AG04449 (cell line): ENCODE measurements at regions not wholly inside any gene's neighbourhood (a gene's known extent, or its start where the extent isn't known, plus 50 kb on each side); places are given as distances from the start of the nearest gene placed in this dataset.

ENCODE experiments used
- CTCF ChIA-PET: fragments of 350-600 bp; formaldehyde crosslinking; extraction: SDS; loops from one replicate; lab custom pipeline; 2021; ENCODE audit warnings: antibody characterized with exemption; lab: Yijun Ruan, JAX
- POLR2A ChIA-PET: fragments of 400-600, 350-600 bp; formaldehyde crosslinking; extraction: SDS; loops from one replicate; lab custom pipeline; 2020; ENCODE audit warnings: antibody characterized with exemption, inconsistent platforms; lab: Yijun Ruan, JAX
- DNase-seq: peaks from one replicate; pipeline ENCODE4 v3.0.0-alpha.2; 2010; ENCODE audit warnings: low read depth, low spot score
- H3K4me3 ChIP-seq: 2 replicates; pipeline ENCODE4 v1.5.1; 2011; ENCODE audit warnings: low read depth, mild to moderate bottlenecking, control low read depth, low read length
- CTCF ChIP-seq: IDR thresholded peaks from one replicate; pipeline ENCODE4 v1.5.1; 2011; ENCODE audit warnings: mild to moderate bottlenecking, moderate library complexity, low read length, control low read depth, inconsistent platforms; ENCODE audit not compliant: insufficient read depth; ENCODE audit errors: missing control alignments

GRCh38 chr15:87591582-87591981 lies 665.0 kb downstream of the NTRK3 start:
- H3K4me3 ChIP-seq: no peak overlapping the region
- TF ChIP-seq CTCF: no peak
- POLR2A ChIA-PET: no interaction called here
- no peak for DNase-seq
- CTCF ChIA-PET: interaction anchor here (0.6 kb wide), 1 partner anchor 1420 kb away, joined by 4 read pairs; no protein-coding TSS in a partner anchor

DNA sequence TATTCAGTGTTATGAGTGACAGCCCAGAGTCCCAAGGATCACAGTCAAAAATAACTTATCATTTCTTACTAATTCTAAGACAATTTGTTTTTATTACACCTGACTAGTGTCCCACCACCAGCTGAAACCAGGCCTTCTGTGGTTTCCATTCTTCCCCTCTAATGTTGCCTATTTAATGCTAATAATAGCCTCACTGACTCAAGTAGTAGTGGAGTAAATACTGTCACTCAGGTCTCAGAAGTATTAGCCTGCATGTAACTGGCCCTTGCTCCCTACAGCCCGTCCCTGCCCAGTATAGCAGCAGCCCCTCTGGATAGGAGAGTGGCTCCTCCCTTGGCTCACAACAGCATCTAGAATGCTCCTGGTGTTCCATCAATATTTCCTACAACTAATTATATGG lies 665.5 kb downstream of the NTRK3 start:
- no peak for TF ChIP-seq CTCF
- no peak for DNase-seq
- ChIA-PET POLR2A (no interaction called here), CTCF (no interaction called here)
- no peak overlapping the region for H3K4me3 ChIP-seq

GRCh38 chr15:87589134-87589533 lies 667.4 kb downstream of the NTRK3 start:
- ChIA-PET CTCF (no interaction called here), POLR2A (no interaction called here)
- H3K4me3 ChIP-seq: no peak overlapping the region
- TF ChIP-seq CTCF: no peak
- no peak for DNase-seq

- DNase-seq: no peak
- TF ChIP-seq CTCF: no peak
- ChIA-PET CTCF (no interaction called here), POLR2A (no interaction called here)
- H3K4me3 ChIP-seq: no peak overlapping the region
Measured at GRCh38 chr15:87582169-87582568, 674.4 kb downstream of the NTRK3 start.

DNA sequence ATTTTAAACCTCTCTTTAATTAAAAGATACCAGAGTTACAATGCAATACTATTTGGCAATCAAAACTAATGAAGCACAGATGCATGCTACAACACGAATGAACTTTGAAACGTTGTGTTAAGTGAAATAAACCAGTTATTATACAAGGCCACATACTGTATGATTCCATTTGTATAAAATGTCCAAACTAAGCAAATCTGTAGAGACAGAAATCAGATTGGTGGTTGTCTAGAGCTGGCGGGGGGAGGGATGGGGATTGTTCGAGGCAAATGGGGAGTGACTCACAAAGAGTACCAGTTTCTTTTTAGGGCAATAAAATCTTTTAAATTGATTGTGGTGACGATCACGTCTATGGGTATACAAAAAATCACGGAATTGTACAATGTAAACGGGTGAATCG lies 677.0 kb downstream of the NTRK3 start:
- ChIA-PET POLR2A (interaction anchor here (1.3 kb wide), 1 partner anchor 9 kb away, joined by 3 read pairs; no protein-coding TSS in a partner anchor), CTCF (no interaction called here)
- TF ChIP-seq CTCF: no peak

GRCh38 chr15:87578776-87579175 lies 677.8 kb downstream of the NTRK3 start:
- CTCF ChIA-PET: no interaction called here

More for the DNA sequence above, 677.0 kb downstream of the NTRK3 start:
- H3K4me3 ChIP-seq: no peak overlapping the region
- no peak for DNase-seq

More at GRCh38 chr15:87578776-87579175, 677.8 kb downstream of the NTRK3 start:
- DNase-seq: no peak
- TF ChIP-seq CTCF: no peak
- POLR2A ChIA-PET: no interaction called here
- no peak overlapping the region for H3K4me3 ChIP-seq
